ENCODE measurements at regions not wholly inside any gene's neighbourhood (a gene's known extent, or its start where the extent isn't known, plus 50 kb on each side); places are given as distances from the start of the nearest gene placed in this dataset.
"Not testable (repeated sequence)": the region's sequence is repeated elsewhere in the genome, so short reads cannot be mapped to it uniquely, and the experiment has no call there.

GRCh38 chr2:147149575-147150240 lies 695.1 kb upstream of the ACVR2A start:
- in situ Hi-C loops (cut with MboI; ENCODE audit: low pct_unique_long_range_greater_than_20kb, low sequenced_read_pairs, unreplicated experiment): no loop called here
- DNase-seq (ENCODE audit: low spot score): no peak

DNA sequence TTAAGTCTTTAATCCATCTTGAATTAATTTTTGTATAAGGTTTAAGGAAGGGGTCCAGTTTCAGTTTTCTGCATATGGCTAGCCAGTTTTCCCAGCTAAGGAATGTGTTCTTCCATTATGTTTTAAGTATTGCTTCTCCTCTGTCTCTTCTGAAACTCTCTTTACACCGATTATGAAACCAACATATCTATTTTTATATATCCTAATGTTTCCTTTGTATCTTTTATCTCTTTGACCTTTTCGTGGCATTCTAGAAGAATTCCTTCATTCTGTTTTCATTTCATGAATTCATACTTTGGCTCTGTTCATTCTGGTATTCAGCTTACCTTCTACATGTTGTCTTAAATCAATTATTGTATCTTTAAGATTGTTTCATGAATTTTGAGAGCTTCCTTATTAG lies 697.0 kb upstream of the ACVR2A start:
- in situ Hi-C loops (cut with MboI; ENCODE audit: low pct_unique_long_range_greater_than_20kb, low sequenced_read_pairs, unreplicated experiment): no loop called here
- DNase-seq (ENCODE audit: low spot score): no peak
- TF ChIP-seq, protein P1, sequence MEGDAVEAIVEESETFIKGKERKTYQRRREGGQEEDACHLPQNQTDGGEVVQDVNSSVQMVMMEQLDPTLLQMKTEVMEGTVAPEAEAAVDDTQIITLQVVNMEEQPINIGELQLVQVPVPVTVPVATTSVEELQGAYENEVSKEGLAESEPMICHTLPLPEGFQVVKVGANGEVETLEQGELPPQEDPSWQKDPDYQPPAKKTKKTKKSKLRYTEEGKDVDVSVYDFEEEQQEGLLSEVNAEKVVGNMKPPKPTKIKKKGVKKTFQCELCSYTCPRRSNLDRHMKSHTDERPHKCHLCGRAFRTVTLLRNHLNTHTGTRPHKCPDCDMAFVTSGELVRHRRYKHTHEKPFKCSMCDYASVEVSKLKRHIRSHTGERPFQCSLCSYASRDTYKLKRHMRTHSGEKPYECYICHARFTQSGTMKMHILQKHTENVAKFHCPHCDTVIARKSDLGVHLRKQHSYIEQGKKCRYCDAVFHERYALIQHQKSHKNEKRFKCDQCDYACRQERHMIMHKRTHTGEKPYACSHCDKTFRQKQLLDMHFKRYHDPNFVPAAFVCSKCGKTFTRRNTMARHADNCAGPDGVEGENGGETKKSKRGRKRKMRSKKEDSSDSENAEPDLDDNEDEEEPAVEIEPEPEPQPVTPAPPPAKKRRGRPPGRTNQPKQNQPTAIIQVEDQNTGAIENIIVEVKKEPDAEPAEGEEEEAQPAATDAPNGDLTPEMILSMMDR (IDR thresholded peaks at IDR 0.05; ENCODE audit: extremely low read depth, insufficient read depth, missing control alignments): no peak

More at GRCh38 chr2:147149575-147150240, 695.1 kb upstream of the ACVR2A start:
- TF ChIP-seq, protein P1 (IDR thresholded peaks at IDR 0.05; ENCODE audit: extremely low read depth, insufficient read depth, missing control alignments): no peak

- in situ Hi-C loops (cut with MboI; ENCODE audit: low pct_unique_long_range_greater_than_20kb, low sequenced_read_pairs, unreplicated experiment): no loop called here
- TF ChIP-seq, protein P1 (IDR thresholded peaks at IDR 0.05; ENCODE audit: extremely low read depth, insufficient read depth, missing control alignments): no peak
- no peak for DNase-seq (ENCODE audit: low spot score)
These were observed 702.9 kb upstream of the ACVR2A start for GRCh38 chr2:147141930-147142329.

GRCh38 chr2:147139732-147140131 lies 705.1 kb upstream of the ACVR2A start:
- in situ Hi-C loops (cut with MboI; ENCODE audit: low pct_unique_long_range_greater_than_20kb, low sequenced_read_pairs, unreplicated experiment): not testable (repeated sequence)

GRCh38 chr2:147137711-147138110 lies 707.1 kb upstream of the ACVR2A start:
- in situ Hi-C loops (cut with MboI; ENCODE audit: low pct_unique_long_range_greater_than_20kb, low sequenced_read_pairs, unreplicated experiment): no loop called here
- TF ChIP-seq, protein P1 (IDR thresholded peaks at IDR 0.05; ENCODE audit: extremely low read depth, insufficient read depth, missing control alignments): no peak
- DNase-seq (ENCODE audit: low spot score): no peak

More at GRCh38 chr2:147139732-147140131, 705.1 kb upstream of the ACVR2A start:
- not testable (repeated sequence) for DNase-seq (ENCODE audit: low spot score)

GRCh38 chr2:147135376-147135775 lies 709.5 kb upstream of the ACVR2A start:
- in situ Hi-C loops (cut with MboI; ENCODE audit: low pct_unique_long_range_greater_than_20kb, low sequenced_read_pairs, unreplicated experiment): no loop called here
- TF ChIP-seq, protein P1 (IDR thresholded peaks at IDR 0.05; ENCODE audit: extremely low read depth, insufficient read depth, missing control alignments): no peak
- DNase-seq (ENCODE audit: low spot score): no peak

- in situ Hi-C loops (cut with MboI; ENCODE audit: low pct_unique_long_range_greater_than_20kb, low sequenced_read_pairs, unreplicated experiment): no loop called here
- DNase-seq (ENCODE audit: low spot score): no peak
- TF ChIP-seq, protein P1 (IDR thresholded peaks at IDR 0.05; ENCODE audit: extremely low read depth, insufficient read depth, missing control alignments): no peak
These were observed 711.4 kb upstream of the ACVR2A start for GRCh38 chr2:147133286-147133908.

Measured in GM13977 (cell line).